HepG2 (cell line): ENCODE measurements at regions not wholly inside any gene's neighbourhood (a gene's known extent, or its start where the extent isn't known, plus 50 kb on each side); places are given as distances from the start of the nearest gene placed in this dataset.

Experiments used
- ATAC-seq: fragments of 200-7000 bp; cut with Tn5 transposase; 3 replicates; pipeline ENCODE4 v1.9.1; 2020; ENCODE audit warnings: mild to moderate bottlenecking, moderate library complexity
- BruUV-seq: library from RNA; stranded (reverse); fragments of 400-500 nt; replicated peaks from 2 replicates; lab custom pipeline; 2021; lab: Mats Ljungman, UMichigan
- CTCF ChIA-PET: fragments of 300-600 bp; formaldehyde crosslinking; extraction: SDS; loops from one replicate; lab custom pipeline; 2021; ENCODE audit warnings: low total read pairs, inconsistent platforms, low intra/inter-chr PET ratio; lab: Yijun Ruan, JAX
- POLR2A ChIA-PET: fragments of 350-600 bp; sonication (Branson Sonifier 250); formaldehyde crosslinking; loops from one replicate; lab custom pipeline; 2020; ENCODE audit warnings: antibody characterized with exemption, inconsistent platforms; lab: Yijun Ruan, JAX
- DNase-seq: peaks from one replicate; pipeline ENCODE4 v3.0.0-alpha.2; 2015; ENCODE audit warnings: low spot score
- FAIRE-seq: peaks from 3 replicates; lab custom pipeline; 2011; peaks lifted over from hg19 to GRCh38; lab: Jason Lieb, UNC
- H2AFZ ChIP-seq: one replicate; pipeline ENCODE4 v1.6.1; 2011; ENCODE audit warnings: low read length, inconsistent platforms
- H3K27ac ChIP-seq: fragments of 300-600 bp; 3 replicates; pipeline ENCODE4 v1.8.0; 2011; ENCODE audit warnings: mixed run types, mild to moderate bottlenecking, mixed read lengths, low read length, inconsistent platforms; ENCODE audit not compliant: insufficient read depth; ENCODE audit errors: extremely low read length
- H3K27me3 ChIP-seq, 2 experiments: fragments of 200-600 bp in 1 of 2; 2 replicates in 1 of 2; 3 replicates in 1 of 2; pipeline versions ENCODE4 v1.6.0 to v1.8.0; 2011; ENCODE audit warnings: low read length in 2 of 2, mild to moderate bottlenecking in 2 of 2, moderate library complexity in 2 of 2, inconsistent platforms in 1 of 2; ENCODE audit not compliant: insufficient read depth in 2 of 2, control insufficient read depth in 1 of 2
- H3K36me3 ChIP-seq, 2 experiments: fragments of 200-600 bp in 1 of 2; replicated peaks in 1 of 2; 2 replicates in 1 of 2; 3 replicates in 1 of 2; pipeline versions ENCODE4 v1.5.1 to v1.8.0; 2011; ENCODE audit warnings: low read length in 2 of 2, inconsistent platforms in 1 of 2; ENCODE audit not compliant: insufficient read depth in 2 of 2, control insufficient read depth in 1 of 2
- H3K4me1 ChIP-seq: 2 replicates; pipeline ENCODE4 v1.5.1; 2012; ENCODE audit warnings: low read length, inconsistent platforms; ENCODE audit not compliant: insufficient read depth
- H3K4me2 ChIP-seq: 2 replicates; pipeline ENCODE4 v1.6.0; 2011; ENCODE audit warnings: low read depth, low read length, inconsistent platforms
- H3K4me3 ChIP-seq, 3 experiments: fragments of 200-600 bp in 1 of 3; sonication (generic), shearing (Covaris generic) in 1 of 3; replicated peaks in 1 of 3; 2 replicates each; pipeline ENCODE4 v1.5.1; 2011 to 2016; ENCODE audit warnings: low read length in 3 of 3, inconsistent platforms in 2 of 3, low read depth in 2 of 3, mild to moderate bottlenecking in 2 of 3, control low read depth in 1 of 3, mixed read lengths in 1 of 3; ENCODE audit not compliant: insufficient read depth in 1 of 3
- H3K79me2 ChIP-seq: one replicate; pipeline ENCODE4 v1.6.1; 2011; ENCODE audit warnings: low read length, inconsistent platforms; ENCODE audit not compliant: insufficient read depth
- H3K9ac ChIP-seq: 2 replicates; pipeline ENCODE4 v1.6.0; 2011; ENCODE audit warnings: mild to moderate bottlenecking, low read depth, low read length, inconsistent platforms; ENCODE audit not compliant: insufficient read depth
- H3K9me3 ChIP-seq: 2 replicates; pipeline ENCODE4 v1.5.1; 2012; ENCODE audit warnings: mild to moderate bottlenecking, low read length
- H4K20me1 ChIP-seq: 2 replicates; pipeline ENCODE4 v1.6.0; 2011; ENCODE audit warnings: inconsistent platforms, mild to moderate bottlenecking, low read length, moderate library complexity; ENCODE audit not compliant: insufficient read depth
- BRCA1 ChIP-seq: sonication (generic); formaldehyde crosslinking; IDR thresholded peaks from 2 replicates; pipeline ENCODE4 v1.4.0; 2020; ENCODE audit warnings: missing genetic modification reagents
- BRD4 ChIP-seq: sonication (generic); formaldehyde crosslinking; IDR thresholded peaks from 2 replicates; pipeline ENCODE4 v1.4.0; 2020; ENCODE audit warnings: missing genetic modification reagents
- PRMT3 ChIP-seq: sonication (generic); formaldehyde crosslinking; IDR thresholded peaks from 2 replicates; pipeline ENCODE4 v1.8.1; 2022; ENCODE audit warnings: low read depth, mild to moderate bottlenecking, moderate library complexity, missing genetic modification reagents, borderline replicate concordance
- ZNF280D ChIP-seq: sonication (generic); formaldehyde crosslinking; IDR thresholded peaks from 2 replicates; pipeline ENCODE4 v1.5.1; 2020; ENCODE audit warnings: mild to moderate bottlenecking, missing genetic modification reagents
- ZNF367 ChIP-seq: sonication (generic); formaldehyde crosslinking; IDR thresholded peaks from 2 replicates; pipeline ENCODE4 v1.4.0; 2020; ENCODE audit warnings: missing genetic modification reagents, borderline replicate concordance
- ZNF562 ChIP-seq: sonication (generic); formaldehyde crosslinking; IDR thresholded peaks from 2 replicates; pipeline ENCODE4 v1.8.0; 2022; ENCODE audit warnings: missing genetic modification reagents, borderline replicate concordance
- WGBS: methylation state at CpG from one replicate; pipeline ENCODE4 v1.1.6; 2017; ENCODE audit warnings: low lambda C conversion rate; 5-methylcytosine and 5-hydroxymethylcytosine counted together
- in situ Hi-C: cut with HindIII; loops from 2 replicates; pipeline ENCODE4 v1.10.0; 2017; ENCODE audit warnings: low pct_unique_long_range_greater_than_20kb; ENCODE audit not compliant: extremely low pct_ligation_motif_present
- intact Hi-C: fragments of 100-400 bp; cut with micrococcal nuclease; formaldehyde crosslinking; loops from one replicate; pipeline ENCODE4 v1.10.0; 2022; ENCODE audit not compliant: unreplicated experiment
- TF ChIP-seq, protein P1 (sequence below): sonication (generic); formaldehyde crosslinking; IDR thresholded peaks from 2 replicates; pipeline ENCODE4 v1.8.0; 2022; ENCODE audit warnings: low read depth, missing genetic modification reagents
- TF ChIP-seq, protein P2 (sequence below): IDR thresholded peaks from 2 replicates; pipeline ENCODE4 v1.6.1; 2018; ENCODE audit warnings: missing genetic modification reagents

DNA sequence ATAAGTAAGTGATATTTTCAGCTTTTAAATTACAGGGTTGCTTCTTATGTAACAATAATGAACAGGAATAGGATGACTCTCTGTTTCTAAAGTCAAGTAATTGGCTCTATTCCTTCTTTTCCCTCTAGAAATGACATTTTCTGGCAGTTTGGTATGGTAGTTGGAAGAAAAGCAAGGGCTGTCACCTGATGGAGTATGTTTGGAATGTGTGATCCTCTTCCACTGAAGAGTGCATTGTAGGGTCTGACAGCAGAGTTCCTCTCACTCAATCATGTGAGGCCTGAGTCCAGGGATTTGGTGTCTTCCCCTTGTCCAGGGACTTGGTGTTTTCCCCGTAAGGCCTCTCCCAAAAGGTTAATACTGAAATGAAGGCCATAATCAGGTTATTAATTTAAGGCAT is 233.8 kb upstream of the FBXL7 start:
- Histone ChIP-seq H3K4me3 (no peak overlapping the region), H4K20me1 (no peaks in the 10 kb centered on the region), H3K27me3 (no peaks in the 10 kb centered on the region), H3K9ac (no peak overlapping the region), H3K4me1 (no peaks in the 10 kb centered on the region), H3K36me3 (no peaks in the 10 kb centered on the region), H3K4me2 (no peak overlapping the region), H3K79me2 (no peaks in the 10 kb centered on the region), H3K9me3 (no peaks in the 10 kb centered on the region), H3K27ac (no peak overlapping the region), H2AFZ (no peak overlapping the region)
- DNase-seq: no peak
- POLR2A ChIA-PET: no interaction called here
- ATAC-seq: no peak
- BruUV-seq: no TSS peak
- no peak for TF ChIP-seq PRMT3 (CRISPR knock-in tag)
- no peak for TF ChIP-seq BRD4 (CRISPR knock-in tag)
- TF ChIP-seq ZNF367: no peak
- TF ChIP-seq ZNF562 (CRISPR knock-in tag): no peak
- CTCF ChIA-PET: no interaction called here
- FAIRE-seq: no peak
- intact Hi-C loops: no loop called here
- in situ Hi-C loops: no loop called here
- WGBS: 0% methylated on average over 1 of the region's 1 CpG

DNA sequence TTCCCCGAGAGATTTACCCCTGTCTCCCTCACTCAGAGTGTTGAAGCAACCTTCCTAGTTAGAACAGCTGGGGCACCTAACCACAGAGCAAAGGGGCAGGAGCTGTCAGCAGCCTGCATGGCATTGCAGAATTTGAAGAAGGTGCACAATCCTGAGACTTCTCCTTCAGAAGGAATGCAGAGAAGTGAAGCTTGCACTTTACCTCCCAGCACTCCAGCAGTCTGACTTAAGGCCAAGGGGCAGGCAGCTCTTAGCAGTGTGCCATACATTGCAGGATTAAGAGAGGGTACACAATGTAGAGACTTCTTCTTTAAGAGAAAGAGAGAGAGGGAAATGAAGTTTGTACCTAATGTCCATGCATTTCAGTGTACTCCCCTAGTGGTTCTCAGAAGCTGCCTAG is 236.0 kb upstream of the FBXL7 start:
- Histone ChIP-seq H3K79me2 (no peaks in the 10 kb centered on the region), H3K27ac (no peak overlapping the region), H3K27me3 (no peaks in the 10 kb centered on the region), H2AFZ (no peak overlapping the region), H4K20me1 (no peaks in the 10 kb centered on the region), H3K36me3 (no peaks in the 10 kb centered on the region), H3K4me1 (no peaks in the 10 kb centered on the region), H3K4me3 (no peak overlapping the region), H3K9ac (no peak overlapping the region), H3K4me2 (no peak overlapping the region), H3K9me3 (no peaks in the 10 kb centered on the region)
- ATAC-seq (no peak), DNase-seq (no peak), FAIRE-seq (no peak)
- no TSS peak for BruUV-seq
- intact Hi-C loops (no loop called here), in situ Hi-C loops (no loop called here)
- TF ChIP-seq, protein P1, sequence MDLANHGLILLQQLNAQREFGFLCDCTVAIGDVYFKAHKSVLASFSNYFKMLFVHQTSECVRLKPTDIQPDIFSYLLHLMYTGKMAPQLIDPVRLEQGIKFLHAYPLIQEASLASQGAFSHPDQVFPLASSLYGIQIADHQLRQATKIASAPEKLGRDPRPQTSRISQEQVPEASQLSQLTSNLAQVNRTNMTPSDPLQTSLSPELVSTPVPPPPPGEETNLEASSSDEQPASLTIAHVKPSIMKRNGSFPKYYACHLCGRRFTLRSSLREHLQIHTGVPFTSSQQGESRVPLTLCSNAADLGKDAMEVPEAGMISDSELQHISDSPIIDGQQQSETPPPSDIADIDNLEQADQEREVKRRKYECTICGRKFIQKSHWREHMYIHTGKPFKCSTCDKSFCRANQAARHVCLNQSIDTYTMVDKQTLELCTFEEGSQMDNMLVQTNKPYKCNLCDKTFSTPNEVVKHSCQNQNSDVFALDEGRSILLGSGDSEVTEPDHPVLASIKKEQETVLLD (CRISPR knock-in tag): no peak
- TF ChIP-seq, protein P2, sequence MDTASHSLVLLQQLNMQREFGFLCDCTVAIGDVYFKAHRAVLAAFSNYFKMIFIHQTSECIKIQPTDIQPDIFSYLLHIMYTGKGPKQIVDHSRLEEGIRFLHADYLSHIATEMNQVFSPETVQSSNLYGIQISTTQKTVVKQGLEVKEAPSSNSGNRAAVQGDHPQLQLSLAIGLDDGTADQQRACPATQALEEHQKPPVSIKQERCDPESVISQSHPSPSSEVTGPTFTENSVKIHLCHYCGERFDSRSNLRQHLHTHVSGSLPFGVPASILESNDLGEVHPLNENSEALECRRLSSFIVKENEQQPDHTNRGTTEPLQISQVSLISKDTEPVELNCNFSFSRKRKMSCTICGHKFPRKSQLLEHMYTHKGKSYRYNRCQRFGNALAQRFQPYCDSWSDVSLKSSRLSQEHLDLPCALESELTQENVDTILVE (CRISPR knock-in tag): no peak
- TF ChIP-seq ZNF280D (CRISPR knock-in tag) (no peak), BRCA1 (CRISPR knock-in tag) (no peak)
- POLR2A ChIA-PET: no interaction called here
- CTCF ChIA-PET: no interaction called here
- 0% methylated on average over 1 of the region's 1 CpG for WGBS
